ENCODE measurements at regions not wholly inside any gene's neighbourhood (a gene's known extent, or its start where the extent isn't known, plus 50 kb on each side); places are given as distances from the start of the nearest gene placed in this dataset.

DNA sequence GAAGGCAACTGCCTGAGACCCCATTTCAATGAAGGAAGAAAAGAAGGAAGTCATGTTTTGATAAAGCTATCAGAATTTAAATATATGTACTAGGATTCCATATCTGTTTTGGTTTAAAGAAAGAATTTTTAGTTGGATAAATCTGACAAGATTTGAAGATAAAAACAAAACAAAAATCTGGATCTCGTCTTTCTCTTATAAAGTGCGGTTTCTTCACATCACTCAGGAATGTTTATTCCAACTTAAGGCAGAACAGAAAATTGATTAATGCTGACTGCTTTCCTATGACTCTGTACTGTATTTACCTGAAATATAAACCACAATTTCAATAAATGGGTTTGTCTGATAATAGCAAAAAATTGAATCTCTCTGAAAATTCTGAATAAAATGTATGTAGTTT is 439.7 kb downstream of the RFPL4B start:
- CTCF ChIA-PET = no interaction called here
- Histone ChIP-seq H3K4me2 (ENCODE audit: low read length) (no peak overlapping the region), H3K4me1 (ENCODE audit: control insufficient read depth in 1 of 2, insufficient read depth in 2 of 2, low read length in 2 of 2) (no peaks in the 10 kb centered on the region), H3K9ac (ENCODE audit: low read length) (no peak overlapping the region), H3K36me3 (ENCODE audit: control insufficient read depth in 1 of 2, insufficient read depth in 2 of 2, low read length in 2 of 2) (no peaks in the 10 kb centered on the region), H3K27me3 (ENCODE audit: insufficient read depth, low read length) (no peaks in the 10 kb centered on the region), H3K27ac (ENCODE audit: low read depth, low read length) (no peak overlapping the region), H3K9me3 (ENCODE audit: control insufficient read depth in 1 of 2, insufficient read depth in 1 of 2, low read depth in 1 of 2, low read length in 2 of 2) (no peaks in the 10 kb centered on the region), H3K4me3 (replicated peaks in 1 of 2; ENCODE audit: low read depth in 1 of 2, low read length in 2 of 2) (no peak overlapping the region), H3K79me2 (ENCODE audit: insufficient read depth, low read length) (no peaks in the 10 kb centered on the region), H2AFZ (ENCODE audit: low read depth, low read length, poor library complexity, severe bottlenecking) (no peak overlapping the region), H4K20me1 (ENCODE audit: insufficient read depth) (no peaks in the 10 kb centered on the region), H3K9me2 (ENCODE audit: insufficient read depth) (no peaks in the 10 kb centered on the region)
- no TSS peak for BruUV-seq (replicated peaks)
- POLR2A ChIA-PET = no interaction called here
- intact Hi-C loops (cut with micrococcal nuclease) = loop anchor here (10.0 kb wide), 1 partner anchor 408 kb away; no protein-coding TSS in a partner anchor
- TF ChIP-seq SRF (IDR thresholded peaks at IDR 0.05; ENCODE audit: low read depth) = no peak
- TF ChIP-seq EZH2 (IDR thresholded peaks at IDR 0.05) = no peak
- TF ChIP-seq, protein P1, sequence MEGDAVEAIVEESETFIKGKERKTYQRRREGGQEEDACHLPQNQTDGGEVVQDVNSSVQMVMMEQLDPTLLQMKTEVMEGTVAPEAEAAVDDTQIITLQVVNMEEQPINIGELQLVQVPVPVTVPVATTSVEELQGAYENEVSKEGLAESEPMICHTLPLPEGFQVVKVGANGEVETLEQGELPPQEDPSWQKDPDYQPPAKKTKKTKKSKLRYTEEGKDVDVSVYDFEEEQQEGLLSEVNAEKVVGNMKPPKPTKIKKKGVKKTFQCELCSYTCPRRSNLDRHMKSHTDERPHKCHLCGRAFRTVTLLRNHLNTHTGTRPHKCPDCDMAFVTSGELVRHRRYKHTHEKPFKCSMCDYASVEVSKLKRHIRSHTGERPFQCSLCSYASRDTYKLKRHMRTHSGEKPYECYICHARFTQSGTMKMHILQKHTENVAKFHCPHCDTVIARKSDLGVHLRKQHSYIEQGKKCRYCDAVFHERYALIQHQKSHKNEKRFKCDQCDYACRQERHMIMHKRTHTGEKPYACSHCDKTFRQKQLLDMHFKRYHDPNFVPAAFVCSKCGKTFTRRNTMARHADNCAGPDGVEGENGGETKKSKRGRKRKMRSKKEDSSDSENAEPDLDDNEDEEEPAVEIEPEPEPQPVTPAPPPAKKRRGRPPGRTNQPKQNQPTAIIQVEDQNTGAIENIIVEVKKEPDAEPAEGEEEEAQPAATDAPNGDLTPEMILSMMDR (IDR thresholded peaks at IDR 0.05 in 2 of 3, conservative IDR thresholded peaks at IDR 0.05 in 1 of 3; ENCODE audit: borderline replicate concordance in 1 of 3, insufficient read depth in 1 of 3, low read depth in 2 of 3, low read length in 2 of 3) = no peak
- TF ChIP-seq, protein P2, sequence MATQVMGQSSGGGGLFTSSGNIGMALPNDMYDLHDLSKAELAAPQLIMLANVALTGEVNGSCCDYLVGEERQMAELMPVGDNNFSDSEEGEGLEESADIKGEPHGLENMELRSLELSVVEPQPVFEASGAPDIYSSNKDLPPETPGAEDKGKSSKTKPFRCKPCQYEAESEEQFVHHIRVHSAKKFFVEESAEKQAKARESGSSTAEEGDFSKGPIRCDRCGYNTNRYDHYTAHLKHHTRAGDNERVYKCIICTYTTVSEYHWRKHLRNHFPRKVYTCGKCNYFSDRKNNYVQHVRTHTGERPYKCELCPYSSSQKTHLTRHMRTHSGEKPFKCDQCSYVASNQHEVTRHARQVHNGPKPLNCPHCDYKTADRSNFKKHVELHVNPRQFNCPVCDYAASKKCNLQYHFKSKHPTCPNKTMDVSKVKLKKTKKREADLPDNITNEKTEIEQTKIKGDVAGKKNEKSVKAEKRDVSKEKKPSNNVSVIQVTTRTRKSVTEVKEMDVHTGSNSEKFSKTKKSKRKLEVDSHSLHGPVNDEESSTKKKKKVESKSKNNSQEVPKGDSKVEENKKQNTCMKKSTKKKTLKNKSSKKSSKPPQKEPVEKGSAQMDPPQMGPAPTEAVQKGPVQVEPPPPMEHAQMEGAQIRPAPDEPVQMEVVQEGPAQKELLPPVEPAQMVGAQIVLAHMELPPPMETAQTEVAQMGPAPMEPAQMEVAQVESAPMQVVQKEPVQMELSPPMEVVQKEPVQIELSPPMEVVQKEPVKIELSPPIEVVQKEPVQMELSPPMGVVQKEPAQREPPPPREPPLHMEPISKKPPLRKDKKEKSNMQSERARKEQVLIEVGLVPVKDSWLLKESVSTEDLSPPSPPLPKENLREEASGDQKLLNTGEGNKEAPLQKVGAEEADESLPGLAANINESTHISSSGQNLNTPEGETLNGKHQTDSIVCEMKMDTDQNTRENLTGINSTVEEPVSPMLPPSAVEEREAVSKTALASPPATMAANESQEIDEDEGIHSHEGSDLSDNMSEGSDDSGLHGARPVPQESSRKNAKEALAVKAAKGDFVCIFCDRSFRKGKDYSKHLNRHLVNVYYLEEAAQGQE (IDR thresholded peaks at IDR 0.05; ENCODE audit: low read depth) = no peak
- TF ChIP-seq ZFX (IDR thresholded peaks at IDR 0.05) = no peak
- no peak for TF ChIP-seq ZNF274 (IDR thresholded peaks at IDR 0.05; ENCODE audit: low read depth, low read length)
- TF ChIP-seq EZH2phosphoT487 (IDR thresholded peaks at IDR 0.05; ENCODE audit: borderline replicate concordance) = no peak
- TF ChIP-seq ELF1 (IDR thresholded peaks at IDR 0.05; ENCODE audit: borderline replicate concordance, low read depth) = no peak
- TF ChIP-seq FOSL1 (IDR thresholded peaks at IDR 0.05; ENCODE audit: low read depth) = no peak
- DNase-seq (ENCODE audit: low read depth, low spot score) = no peak
- RAD21 ChIA-PET (ENCODE audit: low non-redundant PET in 1 of 2, low total read pairs in 2 of 2, uncharacterized antibody in 2 of 2, unreplicated experiment in 2 of 2) = no interaction called here
- ATAC-seq = no peak
